Middle frontal gyrus (tissue), 1 donor: ENCODE measurements at regions not wholly inside any gene's neighbourhood (a gene's known extent, or its start where the extent isn't known, plus 50 kb on each side); places are given as distances from the start of the nearest gene placed in this dataset.
"Not testable (repeated sequence)": the region's sequence is repeated elsewhere in the genome, so short reads cannot be mapped to it uniquely, and the experiment has no call there.

Experiments used
- DNase-seq: peaks from one replicate; pipeline ENCODE4 v3.0.0-alpha.2; 2015; ENCODE audit warnings: low spot score; ENCODE audit errors: extremely low spot score

- DNase-seq, result no peak
These were observed 147.6 kb upstream of the TMEM168 start for GRCh38 chr7:112937651-112938415.

DNA sequence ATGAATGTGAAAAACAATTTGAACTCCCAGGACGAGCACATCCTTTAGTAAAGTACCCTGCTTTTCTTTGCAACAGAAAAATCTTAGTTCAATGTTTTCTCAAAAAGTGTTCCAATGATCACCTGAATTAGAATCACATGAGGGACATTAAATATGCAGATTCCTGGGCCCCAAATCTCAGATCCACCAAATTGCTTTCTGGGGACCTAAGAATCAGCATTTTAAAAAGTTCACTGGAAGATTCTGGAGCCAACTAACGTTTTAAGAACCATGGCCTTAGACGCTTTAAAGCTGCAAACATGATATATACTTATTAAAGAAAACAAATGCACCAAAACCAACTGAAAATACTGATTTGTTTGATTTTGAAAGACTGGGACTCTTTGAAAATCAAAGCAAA, 143.4 kb upstream of the TMEM168 start:
- DNase-seq, result no peak

DNA sequence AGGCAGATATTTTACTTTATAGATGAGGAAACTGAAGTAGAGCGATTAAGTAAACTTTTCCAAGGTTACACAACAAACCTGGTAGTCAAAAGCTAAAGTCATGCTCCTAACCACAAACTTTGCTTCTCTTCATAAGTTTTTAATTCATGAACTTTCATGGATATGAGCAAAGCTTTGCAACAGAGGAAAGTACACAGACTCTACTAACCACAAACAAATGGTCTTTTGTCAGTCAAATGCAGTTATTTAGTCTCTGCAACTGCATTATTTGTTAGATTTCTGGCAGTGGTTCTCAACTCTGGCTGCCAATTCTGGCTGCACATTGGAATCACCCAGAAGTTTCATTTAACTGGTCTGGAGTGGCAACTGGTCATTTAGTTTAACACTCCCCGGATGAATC, 140.6 kb upstream of the TMEM168 start:
- no peak for DNase-seq

DNA sequence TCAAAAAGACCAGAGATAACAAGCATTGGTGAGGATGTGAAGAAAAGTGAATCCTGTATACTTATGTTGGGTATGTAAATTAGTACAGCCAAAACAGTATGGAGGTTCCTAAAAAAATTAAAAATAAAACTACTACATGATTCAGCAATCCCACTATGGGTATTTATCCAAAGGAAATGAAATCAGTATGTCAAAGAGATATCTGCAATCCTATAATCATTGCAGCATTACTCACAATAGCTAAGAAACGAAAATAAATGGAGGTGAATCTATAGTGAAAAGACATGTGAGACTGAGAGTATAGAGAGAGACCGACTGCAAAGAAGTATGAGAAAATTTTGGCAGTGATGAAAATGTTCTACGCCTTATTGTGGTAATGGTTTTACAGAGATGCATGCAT, 139.2 kb upstream of the TMEM168 start:
- DNase-seq, result no peak

- DNase-seq, result no peak
These were observed 135.8 kb upstream of the TMEM168 start for GRCh38 chr7:112926018-112926417.

DNA sequence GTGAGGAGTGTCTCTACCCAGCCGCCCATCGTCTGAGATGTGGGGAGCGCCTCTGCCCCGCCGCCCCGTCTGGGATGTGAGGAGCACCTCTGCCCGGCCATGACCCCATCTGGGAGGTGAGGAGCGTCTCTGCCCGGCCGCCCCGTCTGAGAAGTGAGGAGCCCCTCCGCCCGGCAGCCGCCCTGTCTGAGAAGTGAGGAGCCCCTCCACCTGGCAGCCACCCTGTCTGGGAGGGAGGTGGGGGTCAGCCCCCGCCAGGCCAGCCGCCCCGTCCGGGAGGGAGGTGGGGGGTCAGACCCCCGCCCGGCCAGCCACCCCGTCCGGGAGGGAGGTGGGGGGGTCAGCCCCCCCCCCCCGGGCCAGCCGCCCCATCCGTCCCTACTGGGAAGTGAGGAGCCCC, 132.4 kb upstream of the TMEM168 start:
- not testable (repeated sequence) for DNase-seq

DNA sequence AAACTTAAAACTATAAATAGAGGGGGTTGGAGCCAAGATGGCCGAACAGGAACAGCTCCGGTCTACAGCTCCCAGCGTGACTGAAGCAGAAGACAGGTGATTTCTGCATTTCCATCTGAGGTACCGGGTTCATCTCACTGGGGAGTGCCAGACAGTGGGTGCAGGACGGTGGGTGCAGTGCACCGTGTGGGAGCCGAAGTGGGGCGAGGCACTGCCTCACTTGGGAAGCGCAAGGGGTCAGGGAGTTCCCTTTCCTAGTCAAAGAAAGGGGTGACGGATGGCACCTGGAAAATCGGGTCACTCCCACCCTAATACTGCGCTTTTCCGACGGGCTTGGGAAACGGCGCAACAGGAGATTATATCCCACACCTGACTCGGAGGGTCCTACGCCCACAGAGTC, 126.2 kb upstream of the TMEM168 start:
- not testable (repeated sequence) for DNase-seq

GRCh38 chr7:112908086-112908485, 117.9 kb upstream of the TMEM168 start:
- DNase-seq, result no peak

GRCh38 chr7:112907658-112908057, 117.5 kb upstream of the TMEM168 start:
- DNase-seq, result no peak

- no peak for DNase-seq
These were observed 115.8 kb upstream of the TMEM168 start for GRCh38 chr7:112905950-112906349.

- no peak for DNase-seq
These were observed 115.2 kb upstream of the TMEM168 start for GRCh38 chr7:112905413-112905812.

- no peak for DNase-seq
These were observed 108.5 kb upstream of the TMEM168 start for GRCh38 chr7:112898432-112899290.

DNA sequence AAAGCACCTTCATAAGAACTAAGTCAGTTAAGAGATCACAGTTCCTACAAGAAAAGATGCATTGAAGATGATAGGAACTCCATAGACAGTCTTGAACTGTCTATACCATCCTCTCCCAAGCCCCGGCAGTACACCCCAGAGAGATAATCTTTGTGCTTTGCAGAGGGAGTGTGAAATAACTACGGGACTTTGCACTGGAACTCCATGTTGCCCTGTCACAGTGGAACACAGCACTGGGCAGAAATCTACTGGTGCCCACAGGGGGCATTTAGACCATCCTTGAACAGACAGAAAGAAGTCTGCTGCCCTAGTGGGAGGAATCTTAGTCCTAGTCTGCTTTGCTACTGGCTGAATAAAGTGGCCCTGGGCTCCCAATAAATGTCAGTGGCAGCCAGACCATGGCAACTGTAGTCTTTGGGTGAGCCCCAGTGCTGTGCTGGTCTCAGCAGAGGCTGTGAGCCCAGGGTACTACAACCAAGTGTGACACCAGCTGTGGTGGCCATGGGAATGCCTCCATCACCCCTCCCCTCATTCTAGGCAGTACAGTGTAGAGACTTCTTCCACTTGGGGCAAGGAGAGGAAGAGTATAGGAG, 107.7 kb upstream of the TMEM168 start:
- no peak for DNase-seq

DNA sequence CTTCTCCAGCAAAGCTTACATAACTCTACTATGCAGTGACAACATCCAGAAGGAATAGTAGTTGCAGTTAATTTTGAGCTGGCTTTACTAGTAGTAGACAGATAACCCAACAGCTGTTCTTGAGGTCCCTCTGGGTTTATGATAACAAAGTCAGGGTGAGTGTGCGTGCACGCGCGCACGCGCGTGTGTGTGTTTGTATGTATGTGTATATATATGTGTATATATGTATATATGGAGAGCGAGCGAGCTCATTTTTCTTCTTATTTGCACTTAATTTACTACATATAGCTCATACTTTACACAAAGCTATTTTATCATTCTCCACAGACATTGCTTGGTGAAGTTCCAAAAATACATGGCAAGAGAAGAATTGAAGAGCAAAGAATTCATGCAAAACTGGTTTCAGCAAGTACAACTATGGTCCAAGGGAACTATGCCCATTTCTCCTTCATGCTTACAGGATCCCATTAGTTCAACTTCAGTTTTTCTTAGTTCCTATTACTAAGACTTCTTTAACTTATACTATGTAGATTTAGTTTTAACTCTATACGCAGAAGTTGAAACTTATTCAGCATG, 105.9 kb upstream of the TMEM168 start:
- no peak for DNase-seq

GRCh38 chr7:112892263-112892662, 102.1 kb upstream of the TMEM168 start:
- DNase-seq, result no peak

DNA sequence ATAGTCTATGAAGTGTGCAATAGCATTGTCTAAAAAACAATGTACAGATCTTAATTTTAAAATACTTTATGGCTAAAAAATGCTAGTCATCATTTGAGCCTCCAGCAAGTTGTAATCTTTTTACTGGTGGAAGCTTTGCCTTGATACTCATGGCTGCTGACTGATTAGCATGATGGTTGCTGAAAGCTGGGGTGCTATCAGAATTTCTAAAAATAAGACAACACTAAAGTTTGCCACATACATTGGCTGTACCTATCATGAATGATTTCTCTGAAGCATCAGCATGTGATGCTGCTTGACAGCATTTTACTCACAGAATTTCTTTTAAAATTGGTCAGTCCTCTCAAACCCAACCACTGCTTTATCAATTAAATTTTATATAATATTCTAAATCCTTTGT, 101.5 kb upstream of the TMEM168 start:
- no peak for DNase-seq

DNA sequence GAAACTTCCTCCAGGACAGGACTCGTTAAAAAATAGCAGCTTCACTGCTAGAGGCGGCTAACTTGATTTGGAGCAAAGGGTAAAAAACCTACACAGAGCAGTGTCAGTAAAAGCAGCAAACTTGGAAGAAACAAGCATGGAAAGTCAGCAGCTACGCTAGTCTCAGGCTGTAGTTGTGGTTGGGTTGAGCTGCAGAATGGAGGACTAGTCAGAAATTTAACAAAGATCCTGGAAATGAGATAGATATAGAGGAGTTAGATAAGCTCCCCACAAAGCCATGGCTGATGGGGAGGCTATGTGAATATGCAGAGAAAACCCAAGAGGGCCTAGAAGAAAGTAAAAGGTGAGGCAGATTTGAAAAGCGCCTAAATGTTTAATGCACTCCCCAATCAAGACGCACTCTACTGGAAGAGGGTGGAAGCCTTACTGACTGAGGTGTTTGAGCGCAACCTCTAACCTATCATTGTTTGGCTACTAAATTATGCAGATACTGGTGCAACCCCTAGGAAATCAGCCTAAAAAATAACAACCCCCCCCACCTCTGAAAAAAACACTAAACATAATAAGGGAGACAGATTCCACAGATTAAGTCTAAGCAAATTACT, 99.7 kb upstream of the TMEM168 start:
- no peak for DNase-seq

- no peak for DNase-seq
These were observed 99.1 kb upstream of the TMEM168 start for GRCh38 chr7:112889268-112889667.

- no peak for DNase-seq
These were observed 98.6 kb upstream of the TMEM168 start for GRCh38 chr7:112888781-112889180.

DNA sequence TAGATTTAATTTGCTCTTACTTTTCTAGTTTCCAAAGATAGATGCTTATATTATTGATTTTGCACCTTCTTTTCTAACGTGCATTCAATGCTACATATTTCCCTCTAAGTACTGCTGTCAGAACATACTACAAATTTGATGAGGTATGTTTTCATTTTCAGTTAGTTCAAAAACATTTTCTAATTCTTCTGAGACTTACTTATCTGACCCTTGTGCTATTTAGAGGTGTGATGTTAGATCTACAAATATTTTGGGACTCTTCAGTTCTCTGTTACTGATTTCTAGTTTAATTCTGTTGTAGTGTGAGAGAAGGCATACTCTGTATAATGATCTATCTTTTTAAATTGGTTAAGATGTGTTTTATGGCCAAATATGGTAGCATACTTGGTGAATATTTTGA, 97.8 kb upstream of the TMEM168 start:
- DNase-seq, result no peak

- DNase-seq, result no peak
These were observed 97.1 kb upstream of the TMEM168 start for GRCh38 chr7:112887337-112887736.

DNA sequence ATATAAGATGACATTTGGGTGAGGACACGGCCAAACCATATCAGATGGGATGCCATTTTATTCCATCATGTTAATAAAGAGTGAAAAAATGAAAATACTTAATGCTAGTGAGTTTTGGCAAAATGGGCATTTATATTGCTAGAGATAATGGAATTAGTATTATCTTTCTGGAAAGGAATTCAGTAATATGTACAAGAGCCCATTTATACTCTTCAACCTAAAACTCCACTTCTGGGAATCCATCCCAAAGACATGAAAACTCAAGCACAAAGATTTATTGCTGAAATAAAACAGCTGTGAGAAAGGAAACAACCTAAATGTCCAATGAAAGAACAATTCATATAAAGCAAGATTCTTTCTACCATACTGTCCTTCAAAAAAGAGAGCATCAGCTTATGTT, 96.0 kb upstream of the TMEM168 start:
- DNase-seq, result no peak
